ENCODE measurements at regions not wholly inside any gene's neighbourhood (a gene's known extent, or its start where the extent isn't known, plus 50 kb on each side); places are given as distances from the start of the nearest gene placed in this dataset.

DNA sequence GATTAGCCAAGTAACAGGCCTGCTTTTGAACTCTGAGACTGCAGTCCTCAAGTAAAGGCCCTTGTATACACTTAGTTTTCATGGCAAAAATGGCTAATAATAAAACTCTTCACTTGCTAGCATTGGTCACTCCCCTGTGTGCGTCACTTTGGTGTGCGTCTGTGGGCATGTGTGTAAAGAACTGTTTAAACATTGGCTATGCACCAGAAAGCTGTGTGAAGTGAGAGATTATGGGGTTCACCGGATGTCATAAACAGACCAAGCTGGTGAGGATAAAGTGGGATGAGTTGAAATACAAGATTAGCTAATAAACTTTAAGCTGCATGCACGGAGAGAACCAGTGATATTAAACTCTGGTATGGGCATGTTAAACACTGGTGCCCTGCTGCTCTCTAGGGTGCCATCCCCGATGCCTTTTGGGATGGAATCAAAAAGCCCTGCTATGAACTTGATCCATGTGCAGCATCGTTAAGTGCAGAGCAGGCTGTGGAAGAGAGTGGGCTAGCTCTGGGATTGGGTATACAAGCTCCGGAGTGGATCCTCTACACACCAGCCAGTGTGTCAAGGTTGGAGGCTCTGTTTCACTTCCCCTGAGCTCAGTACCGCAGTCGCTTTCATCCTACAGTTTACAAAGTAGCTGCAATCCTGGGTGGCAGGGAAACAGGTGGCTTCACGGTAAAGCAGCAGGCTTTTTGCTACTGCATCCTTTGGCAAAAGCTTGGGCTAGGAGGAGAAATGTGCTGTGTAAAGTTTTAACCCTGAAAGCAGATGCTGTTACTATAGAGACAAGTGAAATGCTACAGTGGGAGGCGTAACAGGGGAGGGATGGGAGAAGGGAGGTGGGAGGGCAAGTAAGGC, 108.3 kb upstream of the SLC4A4 start:
- no peaks in the 10 kb centered on the region for H3K9me3 ChIP-seq
- intact Hi-C loops (cut with DNase I; ENCODE audit: low total_unique reads) = no loop called here
- TF ChIP-seq POLR2A (IDR thresholded peaks at IDR 0.05) = no peak
- TF ChIP-seq, protein P1, sequence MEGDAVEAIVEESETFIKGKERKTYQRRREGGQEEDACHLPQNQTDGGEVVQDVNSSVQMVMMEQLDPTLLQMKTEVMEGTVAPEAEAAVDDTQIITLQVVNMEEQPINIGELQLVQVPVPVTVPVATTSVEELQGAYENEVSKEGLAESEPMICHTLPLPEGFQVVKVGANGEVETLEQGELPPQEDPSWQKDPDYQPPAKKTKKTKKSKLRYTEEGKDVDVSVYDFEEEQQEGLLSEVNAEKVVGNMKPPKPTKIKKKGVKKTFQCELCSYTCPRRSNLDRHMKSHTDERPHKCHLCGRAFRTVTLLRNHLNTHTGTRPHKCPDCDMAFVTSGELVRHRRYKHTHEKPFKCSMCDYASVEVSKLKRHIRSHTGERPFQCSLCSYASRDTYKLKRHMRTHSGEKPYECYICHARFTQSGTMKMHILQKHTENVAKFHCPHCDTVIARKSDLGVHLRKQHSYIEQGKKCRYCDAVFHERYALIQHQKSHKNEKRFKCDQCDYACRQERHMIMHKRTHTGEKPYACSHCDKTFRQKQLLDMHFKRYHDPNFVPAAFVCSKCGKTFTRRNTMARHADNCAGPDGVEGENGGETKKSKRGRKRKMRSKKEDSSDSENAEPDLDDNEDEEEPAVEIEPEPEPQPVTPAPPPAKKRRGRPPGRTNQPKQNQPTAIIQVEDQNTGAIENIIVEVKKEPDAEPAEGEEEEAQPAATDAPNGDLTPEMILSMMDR (IDR thresholded peaks at IDR 0.05) = no peak
- no peak overlapping the region for H3K27ac ChIP-seq
- H3K4me1 ChIP-seq = no peaks in the 10 kb centered on the region
- DNase-seq = no peak
- H3K4me3 ChIP-seq = no peak overlapping the region
- no peaks in the 10 kb centered on the region for H3K27me3 ChIP-seq
- no peaks in the 10 kb centered on the region for H3K36me3 ChIP-seq

- H3K27ac ChIP-seq = no peak overlapping the region
- no peaks in the 10 kb centered on the region for H3K36me3 ChIP-seq
- H3K4me3 ChIP-seq = no peak overlapping the region
- intact Hi-C loops (cut with DNase I; ENCODE audit: low total_unique reads) = no loop called here
- no peaks in the 10 kb centered on the region for H3K4me1 ChIP-seq
- H3K27me3 ChIP-seq = no peaks in the 10 kb centered on the region
- TF ChIP-seq, protein P1 (IDR thresholded peaks at IDR 0.05) = no peak
- TF ChIP-seq POLR2A (IDR thresholded peaks at IDR 0.05) = no peak
- no peaks in the 10 kb centered on the region for H3K9me3 ChIP-seq
- DNase-seq = peak in 1 of 2 donors; percentile 44
Measured at GRCh38 chr4:71231129-71232055, 107.4 kb upstream of the SLC4A4 start.

GRCh38 chr4:71232056-71232430, 106.8 kb upstream of the SLC4A4 start:
- H3K4me3 ChIP-seq = no peak overlapping the region
- no peak for DNase-seq
- H3K36me3 ChIP-seq = no peaks in the 10 kb centered on the region
- no peak overlapping the region for H3K27ac ChIP-seq
- H3K27me3 ChIP-seq = no peaks in the 10 kb centered on the region
- no peak for TF ChIP-seq POLR2A (IDR thresholded peaks at IDR 0.05)
- TF ChIP-seq, protein P1 (IDR thresholded peaks at IDR 0.05) = no peak
- H3K4me1 ChIP-seq = no peaks in the 10 kb centered on the region
- intact Hi-C loops (cut with DNase I; ENCODE audit: low total_unique reads) = no loop called here
- H3K9me3 ChIP-seq = no peaks in the 10 kb centered on the region

- H3K4me1 ChIP-seq = no peaks in the 10 kb centered on the region
- intact Hi-C loops (cut with DNase I; ENCODE audit: low total_unique reads) = no loop called here
- H3K4me3 ChIP-seq = no peak overlapping the region
- TF ChIP-seq POLR2A (IDR thresholded peaks at IDR 0.05) = no peak
- TF ChIP-seq, protein P1 (IDR thresholded peaks at IDR 0.05) = no peak
- no peaks in the 10 kb centered on the region for H3K36me3 ChIP-seq
- H3K9me3 ChIP-seq = no peaks in the 10 kb centered on the region
- H3K27ac ChIP-seq = no peak overlapping the region
- H3K27me3 ChIP-seq = no peaks in the 10 kb centered on the region
- no peak for DNase-seq
Measured at GRCh38 chr4:71232846-71233245, 106.0 kb upstream of the SLC4A4 start.
